Thoracic aorta (tissue), 2 donors: ENCODE measurements at regions not wholly inside any gene's neighbourhood (a gene's known extent, or its start where the extent isn't known, plus 50 kb on each side); places are given as distances from the start of the nearest gene placed in this dataset.

Source experiments
- ATAC-seq: fragments of 150-250 bp; one replicate; pipeline ENCODE4 v1.8.0; 2017; ENCODE audit warnings: low read depth; ENCODE audit not compliant: insufficient number of reproducible peaks, low FRiP score
- DNase-seq: peaks from one replicate; pipeline ENCODE4 v3.0.0-alpha.2; 2020; ENCODE audit warnings: low spot score
- H3K27ac ChIP-seq, 2 donors: fragments of 200-600 bp; sonication (generic); 1 replicate in 1 of 2; 2 replicates in 1 of 2; pipeline ENCODE4 v1.5.1; 2016; ENCODE audit warnings: mild to moderate bottlenecking in 2 of 2, moderate library complexity in 2 of 2
- H3K27me3 ChIP-seq: fragments of 200-600 bp; sonication (generic); replicated peaks from 2 replicates; pipeline ENCODE4 v1.6.0; 2016; ENCODE audit warnings: mild to moderate bottlenecking; ENCODE audit not compliant: insufficient read depth
- H3K36me3 ChIP-seq: fragments of 200-600 bp; sonication (generic); one replicate; pipeline ENCODE4 v1.5.1; 2016
- H3K4me1 ChIP-seq, 2 donors: fragments of 200-600 bp; sonication (generic); 1 replicate in 1 of 2; 2 replicates in 1 of 2; pipeline versions ENCODE4 v1.5.1 to v1.6.0; 2016; ENCODE audit warnings: low read depth in 2 of 2, mild to moderate bottlenecking in 1 of 2; ENCODE audit not compliant: control insufficient read depth in 1 of 2
- H3K4me3 ChIP-seq: fragments of 200-600 bp; sonication (generic); 2 replicates; pipeline ENCODE4 v1.5.1; 2016; ENCODE audit warnings: mild to moderate bottlenecking
- H3K9me3 ChIP-seq: fragments of 200-600 bp; sonication (generic); 2 replicates; pipeline ENCODE4 v1.5.1; 2016
- TF ChIP-seq, protein P1 (sequence below): fragments of 200-600 bp; sonication (generic); IDR thresholded peaks from one replicate; pipeline ENCODE4 v1.5.1; 2019; ENCODE audit warnings: antibody characterized with exemption

DNA sequence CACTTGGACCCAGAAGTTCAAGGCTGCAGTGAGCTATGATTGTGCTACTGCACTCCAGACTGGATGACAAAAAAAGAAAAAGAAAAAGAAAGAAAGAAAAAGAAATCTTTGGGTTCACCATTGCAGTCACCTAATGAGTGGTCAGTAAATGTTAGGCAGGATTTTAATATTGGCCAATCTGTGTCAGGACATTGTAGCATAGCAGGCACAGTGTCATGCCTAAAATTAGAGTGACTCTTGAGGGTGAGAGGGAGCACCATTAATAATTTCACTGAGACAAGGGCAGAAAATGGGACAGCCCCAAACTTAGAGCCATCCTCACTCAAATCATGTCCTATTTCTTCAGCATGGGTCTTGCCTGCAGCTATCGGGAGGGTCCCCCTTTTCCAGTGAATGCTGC lies 221.6 kb upstream of the NRP1 start:
- H3K27ac ChIP-seq: no peak overlapping the region
- TF ChIP-seq, protein P1, sequence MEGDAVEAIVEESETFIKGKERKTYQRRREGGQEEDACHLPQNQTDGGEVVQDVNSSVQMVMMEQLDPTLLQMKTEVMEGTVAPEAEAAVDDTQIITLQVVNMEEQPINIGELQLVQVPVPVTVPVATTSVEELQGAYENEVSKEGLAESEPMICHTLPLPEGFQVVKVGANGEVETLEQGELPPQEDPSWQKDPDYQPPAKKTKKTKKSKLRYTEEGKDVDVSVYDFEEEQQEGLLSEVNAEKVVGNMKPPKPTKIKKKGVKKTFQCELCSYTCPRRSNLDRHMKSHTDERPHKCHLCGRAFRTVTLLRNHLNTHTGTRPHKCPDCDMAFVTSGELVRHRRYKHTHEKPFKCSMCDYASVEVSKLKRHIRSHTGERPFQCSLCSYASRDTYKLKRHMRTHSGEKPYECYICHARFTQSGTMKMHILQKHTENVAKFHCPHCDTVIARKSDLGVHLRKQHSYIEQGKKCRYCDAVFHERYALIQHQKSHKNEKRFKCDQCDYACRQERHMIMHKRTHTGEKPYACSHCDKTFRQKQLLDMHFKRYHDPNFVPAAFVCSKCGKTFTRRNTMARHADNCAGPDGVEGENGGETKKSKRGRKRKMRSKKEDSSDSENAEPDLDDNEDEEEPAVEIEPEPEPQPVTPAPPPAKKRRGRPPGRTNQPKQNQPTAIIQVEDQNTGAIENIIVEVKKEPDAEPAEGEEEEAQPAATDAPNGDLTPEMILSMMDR: no peak
- ATAC-seq (no peak), DNase-seq (no peak)
- no peaks in the 10 kb centered on the region for H3K27me3 ChIP-seq
- H3K36me3 ChIP-seq: no peaks in the 10 kb centered on the region
- no peaks in the 10 kb centered on the region for H3K4me1 ChIP-seq
- H3K4me3 ChIP-seq: no peak overlapping the region
- no peaks in the 10 kb centered on the region for H3K9me3 ChIP-seq

- no peak overlapping the region for H3K27ac ChIP-seq
- no peaks in the 10 kb centered on the region for H3K4me1 ChIP-seq
- no peak for ATAC-seq
- no peaks in the 10 kb centered on the region for H3K27me3 ChIP-seq
- TF ChIP-seq, protein P1: no peak
- no peaks in the 10 kb centered on the region for H3K9me3 ChIP-seq
- H3K36me3 ChIP-seq: no peaks in the 10 kb centered on the region
- DNase-seq: no peak
- no peak overlapping the region for H3K4me3 ChIP-seq
These were observed 219.5 kb upstream of the NRP1 start for GRCh38 chr10:33553748-33554571.

GRCh38 chr10:33552290-33552689 lies 217.8 kb upstream of the NRP1 start:
- Histone ChIP-seq H3K27me3 (no peaks in the 10 kb centered on the region), H3K36me3 (no peaks in the 10 kb centered on the region), H3K9me3 (no peaks in the 10 kb centered on the region), H3K27ac (no peak overlapping the region), H3K4me3 (no peak overlapping the region), H3K4me1 (no peaks in the 10 kb centered on the region)
- ATAC-seq (no peak), DNase-seq (no peak)
- TF ChIP-seq, protein P1: no peak

- Histone ChIP-seq H3K27ac (no peak overlapping the region), H3K27me3 (no peaks in the 10 kb centered on the region), H3K36me3 (no peaks in the 10 kb centered on the region), H3K4me3 (no peak overlapping the region), H3K4me1 (no peaks in the 10 kb centered on the region), H3K9me3 (no peaks in the 10 kb centered on the region)
- TF ChIP-seq, protein P1: no peak
- ATAC-seq (no peak), DNase-seq (no peak)
These were observed 216.3 kb upstream of the NRP1 start for GRCh38 chr10:33550811-33551210.

- DNase-seq (no peak), ATAC-seq (no peak)
- H3K36me3 ChIP-seq: no peaks in the 10 kb centered on the region
- H3K27ac ChIP-seq: no peak overlapping the region
- no peaks in the 10 kb centered on the region for H3K27me3 ChIP-seq
- no peaks in the 10 kb centered on the region for H3K4me1 ChIP-seq
- peaks cover 3% of the 10 kb centered on the region for H3K9me3 ChIP-seq
- H3K4me3 ChIP-seq: no peak overlapping the region
- TF ChIP-seq, protein P1: no peak
These were observed 213.5 kb upstream of the NRP1 start for GRCh38 chr10:33547976-33548375.
